ENCODE measurements at regions not wholly inside any gene's neighbourhood (a gene's known extent, or its start where the extent isn't known, plus 50 kb on each side); places are given as distances from the start of the nearest gene placed in this dataset.

- H3K27ac ChIP-seq (ENCODE audit: low read depth, low read length): no peak overlapping the region
- no peaks in the 10 kb centered on the region for H3K9me3 ChIP-seq (ENCODE audit: low read length)
- no peak overlapping the region for H3K4me3 ChIP-seq (ENCODE audit: low read depth in 1 of 2, low read length in 2 of 2)
- no peaks in the 10 kb centered on the region for H3K4me1 ChIP-seq (ENCODE audit: insufficient read depth, low read length)
- no peaks in the 10 kb centered on the region for H3K27me3 ChIP-seq (ENCODE audit: control insufficient read depth in 1 of 2, insufficient read depth in 2 of 2, low read length in 2 of 2)
- no peaks in the 10 kb centered on the region for H3K36me3 ChIP-seq (ENCODE audit: insufficient read depth, low read length)
- no peak overlapping the region for H3K9ac ChIP-seq (ENCODE audit: low read length)
These were observed 224.9 kb downstream of the ACTR3B start for GRCh38 chr7:152984421-152984820.

- no peak overlapping the region for H3K4me3 ChIP-seq (ENCODE audit: low read depth in 1 of 2, low read length in 2 of 2)
- H3K27ac ChIP-seq (ENCODE audit: low read depth, low read length): no peak overlapping the region
These were observed 226.8 kb downstream of the ACTR3B start for GRCh38 chr7:152986376-152986775.

GRCh38 chr7:152987656-152988055, 228.1 kb downstream of the ACTR3B start:
- Histone ChIP-seq H3K4me1 (ENCODE audit: insufficient read depth, low read length) (no peaks in the 10 kb centered on the region), H3K9ac (ENCODE audit: low read length) (no peak overlapping the region), H3K36me3 (ENCODE audit: insufficient read depth, low read length) (no peaks in the 10 kb centered on the region), H3K27ac (ENCODE audit: low read depth, low read length) (no peak overlapping the region), H3K9me3 (ENCODE audit: low read length) (no peaks in the 10 kb centered on the region), H3K4me3 (ENCODE audit: low read depth in 1 of 2, low read length in 2 of 2) (no peak overlapping the region), H3K27me3 (ENCODE audit: control insufficient read depth in 1 of 2, insufficient read depth in 2 of 2, low read length in 2 of 2) (no peaks in the 10 kb centered on the region)

More at GRCh38 chr7:152986376-152986775, 226.8 kb downstream of the ACTR3B start:
- Histone ChIP-seq H3K9me3 (ENCODE audit: low read length) (no peaks in the 10 kb centered on the region), H3K9ac (ENCODE audit: low read length) (no peak overlapping the region), H3K4me1 (ENCODE audit: insufficient read depth, low read length) (no peaks in the 10 kb centered on the region), H3K27me3 (ENCODE audit: control insufficient read depth in 1 of 2, insufficient read depth in 2 of 2, low read length in 2 of 2) (no peaks in the 10 kb centered on the region), H3K36me3 (ENCODE audit: insufficient read depth, low read length) (no peaks in the 10 kb centered on the region)

- Histone ChIP-seq H3K27ac (ENCODE audit: low read depth, low read length) (no peak overlapping the region), H3K9me3 (ENCODE audit: low read length) (no peaks in the 10 kb centered on the region), H3K4me3 (ENCODE audit: low read depth in 1 of 2, low read length in 2 of 2) (no peak overlapping the region), H3K9ac (ENCODE audit: low read length) (no peak overlapping the region), H3K27me3 (ENCODE audit: control insufficient read depth in 1 of 2, insufficient read depth in 2 of 2, low read length in 2 of 2) (no peaks in the 10 kb centered on the region), H3K4me1 (ENCODE audit: insufficient read depth, low read length) (no peaks in the 10 kb centered on the region), H3K36me3 (ENCODE audit: insufficient read depth, low read length) (no peaks in the 10 kb centered on the region)
These were observed 230.4 kb downstream of the ACTR3B start for GRCh38 chr7:152989889-152990380.

GRCh38 chr7:152998420-152998819, 238.9 kb downstream of the ACTR3B start:
- Histone ChIP-seq H3K27ac (ENCODE audit: low read depth, low read length) (no peak overlapping the region), H3K4me1 (ENCODE audit: insufficient read depth, low read length) (no peaks in the 10 kb centered on the region), H3K36me3 (ENCODE audit: insufficient read depth, low read length) (no peaks in the 10 kb centered on the region), H3K9me3 (ENCODE audit: low read length) (no peaks in the 10 kb centered on the region), H3K9ac (ENCODE audit: low read length) (no peak overlapping the region), H3K4me3 (ENCODE audit: low read depth in 1 of 2, low read length in 2 of 2) (no peak overlapping the region), H3K27me3 (ENCODE audit: control insufficient read depth in 1 of 2, insufficient read depth in 2 of 2, low read length in 2 of 2) (no peaks in the 10 kb centered on the region)

GRCh38 chr7:153002115-153002514, 242.6 kb downstream of the ACTR3B start:
- no peaks in the 10 kb centered on the region for H3K36me3 ChIP-seq (ENCODE audit: insufficient read depth, low read length)
- H3K4me3 ChIP-seq (ENCODE audit: low read depth in 1 of 2, low read length in 2 of 2): no peak overlapping the region
- H3K4me1 ChIP-seq (ENCODE audit: insufficient read depth, low read length): no peaks in the 10 kb centered on the region
- no peak overlapping the region for H3K9ac ChIP-seq (ENCODE audit: low read length)
- no peaks in the 10 kb centered on the region for H3K27me3 ChIP-seq (ENCODE audit: control insufficient read depth in 1 of 2, insufficient read depth in 2 of 2, low read length in 2 of 2)
- no peak overlapping the region for H3K27ac ChIP-seq (ENCODE audit: low read depth, low read length)
- H3K9me3 ChIP-seq (ENCODE audit: low read length): no peaks in the 10 kb centered on the region

GRCh38 chr7:153002572-153002971, 243.0 kb downstream of the ACTR3B start:
- H3K27me3 ChIP-seq (ENCODE audit: control insufficient read depth in 1 of 2, insufficient read depth in 2 of 2, low read length in 2 of 2): no peaks in the 10 kb centered on the region
- no peaks in the 10 kb centered on the region for H3K36me3 ChIP-seq (ENCODE audit: insufficient read depth, low read length)
- H3K27ac ChIP-seq (ENCODE audit: low read depth, low read length): no peak overlapping the region
- no peaks in the 10 kb centered on the region for H3K9me3 ChIP-seq (ENCODE audit: low read length)
- H3K4me1 ChIP-seq (ENCODE audit: insufficient read depth, low read length): no peaks in the 10 kb centered on the region
- H3K9ac ChIP-seq (ENCODE audit: low read length): no peak overlapping the region
- no peak overlapping the region for H3K4me3 ChIP-seq (ENCODE audit: low read depth in 1 of 2, low read length in 2 of 2)

- Histone ChIP-seq H3K27ac (ENCODE audit: low read depth, low read length) (no peak overlapping the region), H3K4me3 (ENCODE audit: low read depth in 1 of 2, low read length in 2 of 2) (no peak overlapping the region), H3K36me3 (ENCODE audit: insufficient read depth, low read length) (no peaks in the 10 kb centered on the region), H3K4me1 (ENCODE audit: insufficient read depth, low read length) (no peaks in the 10 kb centered on the region), H3K9ac (ENCODE audit: low read length) (no peak overlapping the region), H3K9me3 (ENCODE audit: low read length) (no peaks in the 10 kb centered on the region), H3K27me3 (ENCODE audit: control insufficient read depth in 1 of 2, insufficient read depth in 2 of 2, low read length in 2 of 2) (no peaks in the 10 kb centered on the region)
These were observed 244.8 kb downstream of the ACTR3B start for GRCh38 chr7:153004341-153004740.

GRCh38 chr7:153005750-153006435, 246.3 kb downstream of the ACTR3B start:
- Histone ChIP-seq H3K36me3 (ENCODE audit: insufficient read depth, low read length) (no peaks in the 10 kb centered on the region), H3K27ac (ENCODE audit: low read depth, low read length) (no peak overlapping the region), H3K4me3 (ENCODE audit: low read depth in 1 of 2, low read length in 2 of 2) (no peak overlapping the region), H3K4me1 (ENCODE audit: insufficient read depth, low read length) (no peaks in the 10 kb centered on the region), H3K9me3 (ENCODE audit: low read length) (no peaks in the 10 kb centered on the region), H3K9ac (ENCODE audit: low read length) (no peak overlapping the region), H3K27me3 (ENCODE audit: control insufficient read depth in 1 of 2, insufficient read depth in 2 of 2, low read length in 2 of 2) (no peaks in the 10 kb centered on the region)

GRCh38 chr7:153006452-153006851, 246.9 kb downstream of the ACTR3B start:
- Histone ChIP-seq H3K9ac (ENCODE audit: low read length) (no peak overlapping the region), H3K27me3 (ENCODE audit: control insufficient read depth in 1 of 2, insufficient read depth in 2 of 2, low read length in 2 of 2) (no peaks in the 10 kb centered on the region), H3K27ac (ENCODE audit: low read depth, low read length) (no peak overlapping the region), H3K4me1 (ENCODE audit: insufficient read depth, low read length) (no peaks in the 10 kb centered on the region), H3K9me3 (ENCODE audit: low read length) (no peaks in the 10 kb centered on the region), H3K36me3 (ENCODE audit: insufficient read depth, low read length) (no peaks in the 10 kb centered on the region), H3K4me3 (ENCODE audit: low read depth in 1 of 2, low read length in 2 of 2) (no peak overlapping the region)

- Histone ChIP-seq H3K27ac (ENCODE audit: low read depth, low read length) (no peak overlapping the region), H3K36me3 (ENCODE audit: insufficient read depth, low read length) (no peaks in the 10 kb centered on the region), H3K4me3 (ENCODE audit: low read depth in 1 of 2, low read length in 2 of 2) (no peak overlapping the region), H3K9me3 (ENCODE audit: low read length) (no peaks in the 10 kb centered on the region), H3K27me3 (ENCODE audit: control insufficient read depth in 1 of 2, insufficient read depth in 2 of 2, low read length in 2 of 2) (no peaks in the 10 kb centered on the region), H3K9ac (ENCODE audit: low read length) (no peak overlapping the region), H3K4me1 (ENCODE audit: insufficient read depth, low read length) (no peaks in the 10 kb centered on the region)
These were observed 247.4 kb downstream of the ACTR3B start for GRCh38 chr7:153006911-153007310.

- no peaks in the 10 kb centered on the region for H3K4me1 ChIP-seq (ENCODE audit: insufficient read depth, low read length)
- no peaks in the 10 kb centered on the region for H3K27me3 ChIP-seq (ENCODE audit: control insufficient read depth in 1 of 2, insufficient read depth in 2 of 2, low read length in 2 of 2)
- H3K4me3 ChIP-seq (ENCODE audit: low read depth in 1 of 2, low read length in 2 of 2): no peak overlapping the region
- no peaks in the 10 kb centered on the region for H3K36me3 ChIP-seq (ENCODE audit: insufficient read depth, low read length)
- H3K9ac ChIP-seq (ENCODE audit: low read length): no peak overlapping the region
- no peaks in the 10 kb centered on the region for H3K9me3 ChIP-seq (ENCODE audit: low read length)
- H3K27ac ChIP-seq (ENCODE audit: low read depth, low read length): no peak overlapping the region
These were observed 250.9 kb downstream of the ACTR3B start for GRCh38 chr7:153010416-153010815.
